SK-N-SH (cell line): ENCODE measurements at regions not wholly inside any gene's neighbourhood (a gene's known extent, or its start where the extent isn't known, plus 50 kb on each side); places are given as distances from the start of the nearest gene placed in this dataset.

Source experiments
- CTCF ChIP-seq: fragments of 200-600 bp; sonication (generic); IDR thresholded peaks from 2 replicates; pipeline ENCODE4 v1.6.1; 2017; ENCODE audit warnings: antibody characterized with exemption, mild to moderate bottlenecking, moderate library complexity
- EP300 ChIP-seq, 2 experiments: IDR thresholded peaks; 2 replicates each; pipeline versions ENCODE4 v1.4.0 to v1.6.1; 2012; ENCODE audit warnings: borderline replicate concordance in 1 of 2, low read depth in 1 of 2, low read length in 1 of 2
- FOXM1 ChIP-seq: IDR thresholded peaks from 2 replicates; pipeline ENCODE4 v1.4.0; 2012; ENCODE audit warnings: low read depth, mild to moderate bottlenecking
- IRF3 ChIP-seq: fragments of 150-350 bp; IDR thresholded peaks from 2 replicates; pipeline ENCODE4 v1.6.1; 2016; ENCODE audit warnings: mild to moderate bottlenecking, low read depth, low read length
- JUND ChIP-seq: IDR thresholded peaks from 2 replicates; pipeline ENCODE4 v1.4.0; 2012
- PBX3 ChIP-seq: IDR thresholded peaks from 2 replicates; pipeline ENCODE4; 2012
- POLR2AphosphoS5 ChIP-seq: IDR thresholded peaks from 2 replicates; pipeline ENCODE4 v1.6.1; 2012; ENCODE audit warnings: low read depth, low read length
- SMC3 ChIP-seq: IDR thresholded peaks from 2 replicates; pipeline ENCODE4 v1.6.1; 2012; ENCODE audit warnings: low read depth, low read length, improper control_type of control experiment
- TEAD4 ChIP-seq: IDR thresholded peaks from 2 replicates; pipeline ENCODE4 v1.4.0; 2012; ENCODE audit warnings: mild to moderate bottlenecking, borderline replicate concordance; ENCODE audit not compliant: insufficient read depth
- ZBTB33 ChIP-seq: IDR thresholded peaks from 2 replicates; pipeline ENCODE4 v1.4.0; 2012; ENCODE audit warnings: low read depth, borderline replicate concordance

GRCh38 chr2:18253686-18254197, 306.7 kb downstream of the RDH14 start:
- TF ChIP-seq CTCF (no peak), IRF3 (no peak), EP300 (IDR thresholded peaks at IDR 0.05; ENCODE audit: borderline replicate concordance in 1 of 2, low read depth in 1 of 2, low read length in 1 of 2) (no peak), ZBTB33 (no peak), SMC3 (no peak), POLR2AphosphoS5 (no peak), JUND (no peak), FOXM1 (no peak), TEAD4 (no peak), PBX3 (no peak)
